ENCODE measurements at regions not wholly inside any gene's neighbourhood (a gene's known extent, or its start where the extent isn't known, plus 50 kb on each side); places are given as distances from the start of the nearest gene placed in this dataset.

GRCh38 chr10:29962166-29962850, 97.1 kb downstream of the JCAD start:
- TF ChIP-seq CTCF (IDR thresholded peaks at IDR 0.05; ENCODE audit: insufficient read depth, low read length, severe bottlenecking): no peak
- no peak for FAIRE-seq
- no peaks in the 10 kb centered on the region for H3K27me3 ChIP-seq (ENCODE audit: control insufficient read depth, insufficient read depth, low read length)
- DNase-seq (ENCODE audit: low read depth): no peak
- no peak overlapping the region for H3K4me3 ChIP-seq (ENCODE audit: low read depth, low read length)
- H3K36me3 ChIP-seq (ENCODE audit: control insufficient read depth, insufficient read depth, low read length): no peaks in the 10 kb centered on the region

- no peak overlapping the region for H3K4me3 ChIP-seq (ENCODE audit: low read depth, low read length)
Measured at GRCh38 chr10:29961351-29961750, 98.0 kb downstream of the JCAD start.

GRCh38 chr10:29960261-29960660, 99.1 kb downstream of the JCAD start:
- no peak for TF ChIP-seq CTCF (IDR thresholded peaks at IDR 0.05; ENCODE audit: insufficient read depth, low read length, severe bottlenecking)
- FAIRE-seq (no peak), DNase-seq (ENCODE audit: low read depth) (no peak)
- Histone ChIP-seq H3K36me3 (ENCODE audit: control insufficient read depth, insufficient read depth, low read length) (no peaks in the 10 kb centered on the region), H3K27me3 (ENCODE audit: control insufficient read depth, insufficient read depth, low read length) (no peaks in the 10 kb centered on the region), H3K4me3 (ENCODE audit: low read depth, low read length) (no peak overlapping the region)

More at GRCh38 chr10:29961351-29961750, 98.0 kb downstream of the JCAD start:
- FAIRE-seq: no peak
- no peak for TF ChIP-seq CTCF (IDR thresholded peaks at IDR 0.05; ENCODE audit: insufficient read depth, low read length, severe bottlenecking)
- Histone ChIP-seq H3K36me3 (ENCODE audit: control insufficient read depth, insufficient read depth, low read length) (no peaks in the 10 kb centered on the region), H3K27me3 (ENCODE audit: control insufficient read depth, insufficient read depth, low read length) (no peaks in the 10 kb centered on the region)
- no peak for DNase-seq (ENCODE audit: low read depth)

- Histone ChIP-seq H3K36me3 (ENCODE audit: control insufficient read depth, insufficient read depth, low read length) (no peaks in the 10 kb centered on the region), H3K27me3 (ENCODE audit: control insufficient read depth, insufficient read depth, low read length) (no peaks in the 10 kb centered on the region), H3K4me3 (ENCODE audit: low read depth, low read length) (no peak overlapping the region)
- FAIRE-seq (no peak), DNase-seq (ENCODE audit: low read depth) (no peak)
- no peak for TF ChIP-seq CTCF (IDR thresholded peaks at IDR 0.05; ENCODE audit: insufficient read depth, low read length, severe bottlenecking)
Measured at GRCh38 chr10:29959586-29959985, 99.8 kb downstream of the JCAD start.

- TF ChIP-seq CTCF (IDR thresholded peaks at IDR 0.05; ENCODE audit: insufficient read depth, low read length, severe bottlenecking): no peak
- Histone ChIP-seq H3K27me3 (ENCODE audit: control insufficient read depth, insufficient read depth, low read length) (no peaks in the 10 kb centered on the region), H3K36me3 (ENCODE audit: control insufficient read depth, insufficient read depth, low read length) (no peaks in the 10 kb centered on the region), H3K4me3 (ENCODE audit: low read depth, low read length) (no peak overlapping the region)
- DNase-seq (ENCODE audit: low read depth) (no peak), FAIRE-seq (no peak)
Measured at GRCh38 chr10:29958440-29958839, 100.9 kb downstream of the JCAD start.

- Histone ChIP-seq H3K27me3 (ENCODE audit: control insufficient read depth, insufficient read depth, low read length) (no peaks in the 10 kb centered on the region), H3K36me3 (ENCODE audit: control insufficient read depth, insufficient read depth, low read length) (no peaks in the 10 kb centered on the region), H3K4me3 (ENCODE audit: low read depth, low read length) (no peak overlapping the region)
- FAIRE-seq (no peak), DNase-seq (ENCODE audit: low read depth) (peak; percentile 35)
- no peak for TF ChIP-seq CTCF (IDR thresholded peaks at IDR 0.05; ENCODE audit: insufficient read depth, low read length, severe bottlenecking)
Measured at GRCh38 chr10:29957907-29958331, 101.5 kb downstream of the JCAD start.
